SK-N-MC (cell line): ENCODE measurements at regions not wholly inside any gene's neighbourhood (a gene's known extent, or its start where the extent isn't known, plus 50 kb on each side); places are given as distances from the start of the nearest gene placed in this dataset.

Source experiments
- FOXP2 ChIP-seq: optimal IDR thresholded peaks from 2 replicates; pipeline ENCODE3; 2011; ENCODE audit warnings: mild to moderate bottlenecking, moderate library complexity; ENCODE audit not compliant: insufficient read depth; ENCODE audit errors: extremely low read length, control extremely low read depth
- POLR2AphosphoS5 ChIP-seq: IDR thresholded peaks from 2 replicates; pipeline ENCODE4 v1.6.1; 2012; ENCODE audit warnings: mild to moderate bottlenecking, low read depth, low read length, borderline replicate concordance

DNA sequence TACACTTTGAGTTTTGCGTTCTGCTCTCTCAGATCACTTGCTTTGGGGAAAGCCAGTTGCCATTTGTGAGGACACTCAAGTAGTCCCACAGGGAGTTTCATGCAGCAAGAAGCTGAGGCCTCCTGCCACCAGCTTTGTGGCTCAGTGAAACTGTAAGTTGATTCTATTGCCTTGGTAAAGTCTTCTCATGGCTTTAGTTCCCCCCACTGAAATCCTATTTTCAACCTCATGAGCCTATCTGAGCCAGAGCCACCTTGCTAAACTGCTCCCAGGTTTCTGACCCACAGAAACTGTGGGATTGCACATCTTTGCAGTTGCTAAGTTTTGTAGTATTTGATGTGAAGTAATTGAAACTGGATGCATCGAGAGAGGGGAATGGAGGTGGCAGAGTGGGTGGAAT is 85.4 kb upstream of the TOP3B start:
- TF ChIP-seq FOXP2 (no peak), POLR2AphosphoS5 (no peak)
